GM19240 (cell line): ENCODE measurements at regions not wholly inside any gene's neighbourhood (a gene's known extent, or its start where the extent isn't known, plus 50 kb on each side); places are given as distances from the start of the nearest gene placed in this dataset.

ENCODE experiments used
- DNase-seq: peaks from one replicate; pipeline ENCODE4 v3.0.0; 2011; ENCODE audit warnings: low spot score; ENCODE audit not compliant: insufficient read length

DNA sequence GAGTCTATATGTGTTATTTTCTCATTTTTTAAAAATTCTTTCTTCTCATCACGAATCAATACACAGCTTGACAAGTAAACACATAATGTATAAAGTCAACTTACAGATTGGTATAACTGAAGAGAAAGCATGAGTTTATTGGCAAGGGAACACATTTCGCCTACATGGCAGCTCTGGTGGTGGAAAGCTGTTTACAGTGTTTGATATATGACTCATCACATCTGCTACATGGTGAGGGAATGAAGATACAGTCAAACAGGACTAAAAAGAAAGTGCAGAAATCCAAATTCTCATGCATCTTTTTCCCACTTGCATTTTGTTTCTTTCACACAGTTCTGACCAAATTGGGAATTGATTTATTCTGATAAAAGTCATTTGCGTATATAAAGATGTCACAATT, 122.2 kb upstream of the ADGRL4 start:
- DNase-seq: no peak

DNA sequence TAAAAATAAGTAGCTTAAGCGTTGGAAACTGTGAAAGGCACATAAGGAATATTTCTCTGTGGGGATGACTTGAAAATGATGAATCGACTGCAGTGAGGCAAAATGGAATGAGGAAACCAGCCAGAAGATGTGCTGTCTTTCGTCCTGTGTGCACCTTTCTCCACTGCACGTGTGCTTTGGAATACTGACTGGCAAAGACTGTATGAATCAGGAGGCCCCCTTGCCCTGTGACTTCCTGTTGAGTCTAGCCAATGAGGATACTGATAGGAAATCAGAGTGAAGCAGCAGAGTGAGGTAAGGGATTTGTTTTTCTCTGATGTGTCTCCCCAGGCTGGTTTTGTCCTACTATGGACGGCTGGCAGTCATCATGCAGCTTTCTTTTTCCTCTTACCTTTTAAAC, 118.2 kb upstream of the ADGRL4 start:
- no peak for DNase-seq

DNA sequence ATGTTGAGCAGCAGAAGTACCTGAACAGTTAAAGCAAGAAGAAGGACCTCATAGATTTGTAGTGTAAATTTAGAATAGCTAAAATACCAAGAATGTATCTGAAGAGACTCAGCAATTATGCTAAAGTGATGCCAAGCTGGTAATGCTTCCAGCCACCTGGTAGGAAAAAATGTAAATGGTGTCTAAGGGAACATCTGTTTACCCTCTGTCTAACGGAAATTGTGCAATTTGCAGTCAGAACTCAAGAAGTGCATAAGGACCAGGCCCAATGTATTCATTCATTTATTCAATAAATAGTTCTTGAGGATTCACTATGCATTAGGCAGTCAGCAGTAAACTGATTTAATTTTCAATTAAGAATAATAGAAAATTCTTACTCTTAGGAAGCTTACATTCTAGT, 116.0 kb upstream of the ADGRL4 start:
- no peak for DNase-seq

DNA sequence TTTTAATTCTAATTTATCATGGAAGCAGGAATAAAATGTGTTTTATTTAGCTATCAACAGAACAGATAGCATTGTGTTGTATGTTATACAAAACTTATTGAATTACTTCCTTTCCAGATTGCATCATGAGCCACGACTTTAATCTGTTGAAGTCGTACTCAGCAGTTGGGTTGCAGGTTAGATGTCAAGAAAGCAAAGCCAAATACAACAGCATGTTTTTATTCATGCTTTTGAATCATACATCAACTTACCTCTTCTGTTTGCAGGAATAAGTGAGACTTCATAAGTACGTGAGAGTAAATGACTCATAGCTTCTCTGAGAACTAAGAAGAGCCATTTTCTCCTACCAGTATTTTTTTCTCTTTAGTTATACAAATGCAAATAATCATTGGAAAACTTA, 110.8 kb upstream of the ADGRL4 start:
- DNase-seq: no peak

DNA sequence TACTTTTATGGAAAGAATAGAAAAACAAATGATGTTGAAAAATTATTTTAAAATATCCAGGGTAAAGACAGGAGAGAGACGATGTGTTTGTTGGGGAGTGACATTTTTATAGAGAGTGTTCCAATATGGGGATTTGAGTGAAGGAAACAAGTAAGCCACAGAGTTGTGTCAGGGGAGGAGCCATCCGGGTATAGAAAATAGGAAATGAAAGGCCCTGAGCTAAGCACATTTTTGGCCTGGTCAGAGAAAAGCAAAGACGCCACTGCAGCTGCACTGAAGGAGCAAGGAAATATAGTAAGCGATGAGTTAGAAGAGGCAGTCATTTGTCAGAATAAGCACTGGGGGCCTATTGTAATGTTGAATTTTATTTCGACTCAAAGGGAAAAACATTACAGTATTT, 107.3 kb upstream of the ADGRL4 start:
- DNase-seq: no peak

DNA sequence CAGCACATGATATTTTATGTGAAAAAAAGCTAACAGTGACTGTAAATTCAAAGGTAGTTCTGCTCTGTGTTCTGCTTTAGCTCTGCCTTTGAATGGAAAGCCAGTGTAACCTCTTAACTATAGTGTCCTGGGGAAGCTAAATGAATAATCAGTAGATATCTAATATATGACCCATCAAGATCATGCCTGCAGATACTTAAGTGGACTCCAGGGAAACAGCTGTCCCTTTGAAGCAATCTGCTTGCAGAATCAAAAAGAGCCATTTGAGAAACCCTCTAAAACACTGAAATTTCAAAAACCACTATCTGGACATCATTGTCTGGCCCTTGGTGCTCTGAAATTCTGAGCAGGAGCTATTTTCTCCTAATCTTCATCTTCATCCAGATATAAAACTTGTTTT, 104.2 kb upstream of the ADGRL4 start:
- DNase-seq: no peak

DNA sequence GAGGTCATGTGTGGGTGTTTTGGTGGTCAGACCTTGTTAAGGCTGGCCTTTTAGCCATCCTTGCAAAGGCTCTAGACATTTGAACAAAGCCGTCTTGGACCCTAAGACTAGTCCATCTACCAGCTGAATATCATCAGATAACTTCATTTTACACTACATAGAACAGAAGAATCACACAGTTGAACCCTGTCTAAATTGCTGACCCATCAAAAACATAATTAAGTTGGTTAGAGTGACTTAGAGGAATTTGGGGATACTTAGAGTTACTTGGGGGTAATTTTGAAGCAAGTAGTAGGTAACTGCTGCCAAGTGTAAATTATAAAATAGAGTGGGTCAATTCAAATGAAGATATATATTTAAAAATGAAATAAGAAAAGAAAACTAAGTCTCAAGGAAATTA, 102.9 kb upstream of the ADGRL4 start:
- no peak for DNase-seq

DNA sequence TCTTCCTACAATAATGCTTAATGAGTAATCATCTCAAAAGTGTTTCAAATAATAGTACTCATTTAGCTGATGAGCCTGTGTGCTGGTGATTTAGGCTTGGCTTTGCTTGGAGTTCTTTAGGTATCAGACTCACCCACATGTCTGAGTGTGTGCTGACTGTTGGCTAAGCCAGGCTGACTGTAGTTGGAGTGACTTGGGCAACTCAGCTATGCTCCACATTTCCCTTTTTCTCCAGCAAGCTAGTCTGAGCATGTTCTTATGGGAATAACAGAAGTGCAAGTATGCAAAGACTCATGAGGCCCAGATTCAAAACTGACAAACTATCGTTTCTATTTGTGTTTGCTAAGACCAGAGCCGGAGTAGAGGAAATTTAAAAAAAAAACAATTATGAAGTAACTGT, 99.0 kb upstream of the ADGRL4 start:
- no peak for DNase-seq

DNA sequence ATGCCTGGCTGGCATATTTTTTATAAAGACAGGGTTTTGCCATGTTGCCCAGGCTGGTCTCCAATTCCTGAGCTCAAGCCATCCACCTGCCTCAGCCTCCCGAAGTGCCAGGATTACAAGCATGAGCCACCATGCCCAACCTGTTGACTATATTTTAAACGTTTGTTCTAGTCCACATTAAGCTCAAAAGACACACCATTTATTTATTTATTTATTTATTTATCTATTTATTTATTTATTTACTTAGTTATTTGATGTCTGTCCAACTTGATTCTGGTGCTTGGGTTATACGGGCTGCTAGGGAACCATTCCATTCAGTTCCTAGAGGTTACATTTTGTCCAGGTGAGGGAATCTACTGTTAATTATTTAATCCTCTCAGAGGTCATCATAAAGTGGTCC, 98.1 kb upstream of the ADGRL4 start:
- DNase-seq: no peak

DNA sequence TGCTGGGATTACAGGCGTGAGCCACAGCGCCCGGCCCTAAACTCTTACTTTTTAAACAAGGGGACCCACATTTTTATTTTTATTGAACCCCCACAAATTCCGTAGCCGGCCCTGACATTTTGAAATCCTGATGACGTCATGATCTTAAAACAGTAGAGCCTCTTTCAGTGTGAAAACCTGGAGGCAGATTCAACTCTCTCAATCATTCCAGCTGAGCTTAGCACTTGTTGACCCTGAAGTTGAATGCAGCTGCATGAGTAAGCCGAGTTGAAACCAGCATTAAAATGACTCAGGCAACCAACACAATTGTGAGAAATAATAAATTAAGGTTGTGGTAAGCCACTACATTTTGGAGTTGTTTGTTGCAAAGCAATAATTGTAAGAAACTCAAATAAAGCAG, 93.9 kb upstream of the ADGRL4 start:
- no peak for DNase-seq

DNA sequence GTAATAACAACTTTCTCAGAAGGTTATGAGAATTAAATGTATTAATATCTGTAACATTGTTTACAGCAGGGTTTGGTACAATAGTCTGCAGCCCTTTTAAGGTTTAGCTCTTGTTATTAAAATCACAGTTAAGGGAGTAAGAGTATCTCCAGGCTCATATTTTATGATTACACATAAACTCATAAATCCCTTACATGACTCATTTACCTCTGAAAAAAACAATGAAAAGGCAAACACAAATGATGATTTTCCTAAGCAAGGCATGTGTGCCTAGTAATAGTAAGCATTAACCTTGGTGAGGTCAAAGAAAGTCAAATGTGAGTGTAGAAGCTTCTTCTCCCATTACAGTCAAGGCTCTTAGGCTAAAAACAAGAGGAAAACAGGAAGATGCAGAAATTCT, 84.5 kb upstream of the ADGRL4 start:
- no peak for DNase-seq

DNA sequence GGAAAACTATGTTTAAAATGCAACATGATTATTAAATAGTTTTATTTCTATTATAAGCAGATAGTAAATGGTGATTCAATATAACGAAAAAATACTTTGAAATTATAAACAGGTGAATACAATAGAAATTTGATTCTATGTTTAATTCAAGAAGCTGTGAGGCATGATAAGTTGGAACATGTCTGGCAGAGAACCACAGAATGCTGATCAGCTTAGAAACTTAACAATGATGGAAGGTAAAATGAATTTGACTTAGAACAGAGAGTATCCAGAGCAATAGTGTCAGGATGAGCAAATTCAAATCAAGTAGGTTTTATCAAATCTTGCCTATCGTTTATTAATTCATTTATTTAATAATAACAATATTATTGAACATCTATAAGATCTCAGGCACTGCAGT, 83.4 kb upstream of the ADGRL4 start:
- DNase-seq: no peak

DNA sequence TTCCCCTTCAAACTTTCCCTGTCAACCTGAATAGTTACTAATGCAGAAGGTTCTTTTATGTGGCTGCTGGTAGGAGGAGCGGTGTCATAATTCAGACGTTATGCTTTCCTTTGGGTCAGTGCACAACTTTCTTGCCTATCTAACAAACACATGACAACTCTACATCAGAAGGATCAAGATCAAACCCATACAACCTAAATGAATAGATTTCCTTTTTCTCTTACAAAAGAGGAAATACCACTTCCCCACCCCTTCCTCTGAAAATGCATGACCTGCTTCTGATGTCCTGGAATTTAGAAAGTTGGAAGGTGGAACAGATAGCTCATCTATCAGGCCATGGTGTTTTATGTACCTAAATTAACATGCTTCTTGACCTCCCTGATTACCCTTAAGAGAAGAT, 75.7 kb upstream of the ADGRL4 start:
- DNase-seq: no peak

DNA sequence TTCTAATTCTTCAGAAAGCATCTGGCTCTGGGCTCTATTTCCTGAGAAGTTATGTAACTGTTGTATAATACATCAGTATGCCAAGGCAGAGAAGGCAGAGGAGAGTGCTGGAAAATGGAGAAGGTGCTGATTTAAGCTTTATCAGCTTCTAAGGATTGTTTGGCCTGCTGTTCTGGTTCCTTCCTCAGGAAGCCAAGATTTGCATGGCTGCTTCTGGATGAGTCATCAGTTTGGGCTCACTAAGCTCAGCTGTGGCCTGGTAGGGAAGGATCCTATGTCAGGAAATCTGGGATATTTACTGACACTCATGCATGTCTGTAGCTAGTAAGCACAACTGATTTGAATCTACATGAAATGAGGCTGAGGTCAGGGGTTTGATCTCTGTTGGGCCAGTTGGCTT, 73.2 kb upstream of the ADGRL4 start:
- no peak for DNase-seq

DNA sequence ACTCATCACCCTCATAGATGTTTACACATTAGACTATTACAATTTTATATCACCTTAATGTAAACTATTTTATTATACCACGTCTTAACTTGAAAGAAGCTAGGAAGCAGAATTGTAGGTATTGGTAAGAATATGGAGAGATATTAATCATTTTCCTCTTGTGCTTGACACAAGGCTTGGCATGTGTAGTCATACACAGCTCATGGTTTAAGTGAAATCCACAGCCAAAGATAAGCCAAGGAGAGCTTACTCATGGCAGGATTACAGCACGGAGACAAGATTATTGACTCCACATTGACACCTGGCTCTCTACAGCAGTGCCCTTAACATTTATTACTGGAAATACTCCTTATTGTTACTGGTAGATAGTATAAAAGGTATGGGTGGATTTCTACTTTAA, 68.4 kb upstream of the ADGRL4 start:
- DNase-seq: no peak

DNA sequence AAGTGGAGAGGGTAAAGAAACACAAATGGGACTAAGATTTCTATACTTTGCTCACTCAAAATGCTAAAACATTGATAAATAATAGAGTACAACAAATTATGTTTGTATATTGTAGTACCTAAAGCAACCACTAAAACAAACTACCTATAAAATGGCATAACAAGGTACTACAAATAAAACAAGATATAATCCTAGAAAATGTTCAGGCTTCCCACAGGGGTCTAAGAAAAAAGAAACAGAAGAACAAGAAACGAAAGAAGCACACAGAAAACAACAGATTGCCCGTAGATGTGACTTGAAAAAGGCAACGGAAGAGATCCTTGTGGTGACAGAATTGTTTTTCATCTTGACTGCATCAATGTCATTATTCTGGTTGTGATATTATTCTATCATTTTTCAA, 63.3 kb upstream of the ADGRL4 start:
- DNase-seq: no peak

DNA sequence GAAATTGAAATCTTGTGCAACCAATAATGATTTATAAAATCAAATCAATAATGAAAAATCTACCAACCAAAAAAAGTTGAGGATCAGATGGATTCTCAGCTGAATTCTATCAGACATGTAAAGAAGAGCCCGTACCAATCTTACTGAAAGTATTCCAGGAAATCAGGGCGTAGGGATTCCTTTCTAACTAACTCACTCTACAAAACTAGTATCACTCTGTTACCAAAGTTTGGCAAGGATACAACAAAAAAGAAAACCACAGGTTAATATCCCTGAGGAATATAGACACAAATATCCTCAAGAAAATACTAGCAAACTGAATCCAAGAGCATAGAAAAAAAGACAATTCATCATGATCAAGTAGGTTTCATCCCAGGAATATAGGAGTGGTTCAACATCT, 52.8 kb upstream of the ADGRL4 start:
- DNase-seq: no peak
